A204.1 (cell line): ENCODE measurements at regions not wholly inside any gene's neighbourhood (a gene's known extent, or its start where the extent isn't known, plus 50 kb on each side); places are given as distances from the start of the nearest gene placed in this dataset.
"Not testable (repeated sequence)": the region's sequence is repeated elsewhere in the genome, so short reads cannot be mapped to it uniquely, and the experiment has no call there.

Source experiments
- FAIRE-seq: peaks from 2 replicates; lab custom pipeline; 2012; peaks lifted over from hg19 to GRCh38; lab: Jason Lieb, UNC

- no peak for FAIRE-seq
Observed at GRCh38 chrX:25851141-25851540, 287.0 kb upstream of the MAGEB18 start.

- no peak for FAIRE-seq
Observed at GRCh38 chrX:25853002-25853479, 285.1 kb upstream of the MAGEB18 start.

- no peak for FAIRE-seq
Observed at GRCh38 chrX:25858273-25858880, 279.8 kb upstream of the MAGEB18 start.

GRCh38 chrX:25860322-25860721 lies 277.8 kb upstream of the MAGEB18 start:
- FAIRE-seq: no peak

GRCh38 chrX:25869761-25870160 lies 268.4 kb upstream of the MAGEB18 start:
- FAIRE-seq: no peak

GRCh38 chrX:25872786-25873185 lies 265.4 kb upstream of the MAGEB18 start:
- no peak for FAIRE-seq

- FAIRE-seq: no peak
Observed at GRCh38 chrX:25873196-25873595, 264.9 kb upstream of the MAGEB18 start.

- FAIRE-seq: no peak
Observed at GRCh38 chrX:25878806-25879205, 259.3 kb upstream of the MAGEB18 start.

- FAIRE-seq: not testable (repeated sequence)
Observed at GRCh38 chrX:25882503-25882902, 255.6 kb upstream of the MAGEB18 start.

- no peak for FAIRE-seq
Observed at GRCh38 chrX:25897758-25898157, 240.4 kb upstream of the MAGEB18 start.

GRCh38 chrX:25905728-25906127 lies 232.4 kb upstream of the MAGEB18 start:
- not testable (repeated sequence) for FAIRE-seq

- FAIRE-seq: no peak
Observed at GRCh38 chrX:25925946-25926345, 212.2 kb upstream of the MAGEB18 start.

GRCh38 chrX:25928316-25928715 lies 209.8 kb upstream of the MAGEB18 start:
- no peak for FAIRE-seq

- FAIRE-seq: no peak
Observed at GRCh38 chrX:25941087-25941486, 197.1 kb upstream of the MAGEB18 start.

GRCh38 chrX:25941559-25942250 lies 196.4 kb upstream of the MAGEB18 start:
- no peak for FAIRE-seq

GRCh38 chrX:25968920-25969319 lies 169.2 kb upstream of the MAGEB18 start:
- FAIRE-seq: no peak

GRCh38 chrX:25976683-25977310 lies 161.3 kb upstream of the MAGEB18 start:
- FAIRE-seq: no peak

- no peak for FAIRE-seq
Observed at GRCh38 chrX:25998687-25999086, 139.5 kb upstream of the MAGEB18 start.

- no peak for FAIRE-seq
Observed at GRCh38 chrX:26007462-26007861, 130.7 kb upstream of the MAGEB18 start.

GRCh38 chrX:26008042-26008441 lies 130.1 kb upstream of the MAGEB18 start:
- FAIRE-seq: no peak

GRCh38 chrX:26008691-26009090 lies 129.5 kb upstream of the MAGEB18 start:
- FAIRE-seq: no peak

- FAIRE-seq: no peak
Observed at GRCh38 chrX:26019386-26019785, 118.8 kb upstream of the MAGEB18 start.

GRCh38 chrX:26026179-26026578 lies 112.0 kb upstream of the MAGEB18 start:
- no peak for FAIRE-seq
